NK-92 (cell line): ENCODE measurements at regions not wholly inside any gene's neighbourhood (a gene's known extent, or its start where the extent isn't known, plus 50 kb on each side); places are given as distances from the start of the nearest gene placed in this dataset.

Experiments
- DNase-seq: peaks from one replicate; lab custom pipeline; 2025; ENCODE audit not compliant: unreplicated experiment; lab: John Stamatoyannopoulos, UW

DNA sequence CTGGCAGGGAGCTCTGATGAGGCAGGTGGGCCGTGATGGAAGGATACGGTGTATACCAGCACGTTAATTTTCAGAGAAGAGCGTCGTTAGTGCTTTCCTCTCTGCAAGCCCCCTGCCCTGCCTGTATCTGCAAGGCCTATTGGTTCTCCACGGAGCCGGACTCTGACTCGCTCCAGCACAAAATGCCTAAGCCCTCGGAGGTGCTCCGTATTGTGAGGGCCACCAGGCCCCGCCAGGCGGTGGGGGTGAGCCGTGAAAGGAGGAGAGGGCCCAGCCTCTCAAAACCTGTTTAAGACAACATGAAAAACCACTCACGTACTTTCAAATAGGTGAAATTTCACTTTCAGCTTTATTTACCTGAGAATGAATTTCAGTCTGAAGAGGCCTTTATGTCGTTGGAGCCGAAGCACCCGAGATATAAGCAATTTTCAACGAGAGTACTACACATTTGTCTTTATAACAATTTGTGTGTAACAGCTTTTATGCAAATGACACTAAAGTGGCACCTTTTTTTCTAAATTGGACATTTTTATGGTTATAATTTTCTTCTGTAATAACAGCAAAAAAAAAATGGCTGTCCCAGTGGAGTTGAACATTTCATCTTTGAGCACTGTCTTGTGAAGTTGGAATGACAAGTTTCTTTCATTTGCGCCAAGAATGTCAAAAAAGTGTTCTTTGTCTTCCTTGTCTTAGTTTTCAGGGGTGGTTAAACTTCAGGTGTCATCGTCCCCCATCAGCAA lies 749.5 kb downstream of the VRK1 start:
- no peak for DNase-seq

DNA sequence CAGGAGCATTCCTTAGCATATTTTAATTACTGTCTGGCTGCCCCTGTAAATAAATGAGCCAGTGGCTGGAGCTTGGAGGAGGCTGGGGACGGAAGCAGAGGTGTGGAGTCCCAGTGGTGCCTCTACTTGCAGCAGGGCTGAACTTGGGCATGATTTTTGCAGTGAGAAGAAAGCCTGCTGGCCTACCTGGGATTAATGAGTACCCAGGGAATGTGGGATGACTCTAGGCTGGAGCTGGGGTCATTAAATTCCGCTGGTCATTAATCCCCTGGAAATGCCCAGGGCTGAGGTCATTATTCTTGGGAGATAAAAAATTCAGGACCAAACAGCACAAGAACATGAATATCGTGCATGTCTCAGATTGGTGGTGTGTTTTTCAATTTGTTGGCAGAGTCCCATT lies 753.3 kb downstream of the VRK1 start:
- DNase-seq = no peak

DNA sequence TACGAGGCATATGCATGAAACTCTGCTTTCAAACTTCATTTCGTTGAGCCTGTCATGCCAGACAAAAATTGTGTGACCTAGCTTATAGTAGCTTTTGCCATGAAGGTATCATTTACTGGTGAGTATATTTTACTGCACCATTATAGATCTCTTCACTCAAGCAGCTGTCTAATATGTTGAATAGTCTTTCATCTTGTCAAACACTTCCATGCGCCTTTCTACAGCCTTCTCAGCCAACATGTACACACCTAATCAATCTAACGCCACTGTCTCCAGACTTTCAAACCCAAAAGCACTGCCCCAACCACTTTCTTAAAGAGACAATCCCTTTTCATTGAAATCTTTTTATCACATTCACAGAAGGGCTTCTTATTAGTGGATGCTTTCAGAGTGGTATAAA lies 757.4 kb downstream of the VRK1 start:
- DNase-seq = no peak

DNA sequence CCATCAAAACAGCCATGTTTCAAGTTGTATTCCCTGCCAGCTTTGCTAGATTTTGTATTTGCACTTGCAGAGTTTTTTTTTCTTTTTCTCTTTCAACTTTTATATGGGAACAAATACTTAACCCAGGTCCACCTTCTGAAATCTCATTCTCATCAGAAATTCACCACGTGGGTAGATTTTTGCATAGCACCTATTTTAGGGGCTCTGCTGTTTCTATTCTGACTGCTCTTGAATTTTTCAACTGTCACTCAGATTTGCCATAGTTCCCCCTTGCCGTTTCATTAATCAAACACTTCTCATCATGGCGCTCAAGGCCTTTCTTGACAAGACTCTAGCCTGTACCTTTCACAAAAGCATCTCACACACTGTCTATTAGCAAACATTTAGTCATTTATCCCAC lies 767.2 kb downstream of the VRK1 start:
- no peak for DNase-seq

DNA sequence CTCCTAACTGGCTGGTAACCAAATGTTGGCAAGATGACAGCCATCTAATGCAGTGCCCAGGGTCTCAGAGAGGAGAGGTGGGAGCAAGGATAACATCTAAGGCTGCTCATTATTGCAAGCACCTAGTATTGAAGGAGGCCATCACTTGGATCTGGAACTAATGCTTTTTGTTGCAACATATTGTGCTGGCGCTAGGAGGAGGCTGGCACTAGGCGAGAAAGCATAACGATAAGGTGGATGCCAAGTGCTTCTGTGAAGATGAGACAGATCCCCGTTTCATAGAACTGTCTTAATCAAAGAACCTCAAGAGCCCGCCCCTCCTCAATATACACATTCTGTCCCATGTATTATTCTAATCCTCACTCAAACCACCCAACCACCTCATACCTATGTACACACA lies 774.0 kb downstream of the VRK1 start:
- no peak for DNase-seq

DNA sequence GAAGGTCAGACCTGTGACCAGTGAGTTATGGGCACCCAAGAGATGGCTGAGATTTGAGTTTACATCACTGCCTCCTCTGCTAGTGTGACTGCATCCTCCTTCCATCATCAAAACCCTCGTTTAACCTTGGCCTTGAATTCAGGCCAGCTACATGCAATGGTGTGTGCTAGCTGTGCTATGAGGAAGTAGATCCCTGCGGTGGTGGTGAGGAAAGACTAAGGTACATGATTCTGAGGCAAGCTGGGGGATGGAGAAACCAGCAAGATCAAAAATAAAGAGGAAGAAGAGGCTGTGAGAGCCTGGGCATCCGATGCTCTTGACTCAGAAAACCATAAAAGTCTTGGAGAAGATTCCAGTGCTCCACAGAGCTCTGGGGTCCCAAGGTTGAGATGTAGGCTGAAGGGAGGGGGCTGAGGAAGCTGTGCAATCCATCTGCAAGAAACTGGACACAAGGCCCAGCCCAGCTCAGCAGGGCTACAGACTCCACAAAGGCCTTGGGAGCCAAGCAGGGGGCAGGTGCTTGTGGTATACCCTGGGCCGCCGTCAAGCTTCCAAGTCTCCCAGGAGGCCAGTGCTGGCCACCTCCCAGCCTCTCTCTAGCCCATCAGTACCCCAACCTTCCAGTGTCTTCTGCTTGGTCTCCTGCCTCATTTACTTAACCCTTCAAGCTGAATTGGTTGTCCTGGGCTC lies 774.8 kb downstream of the VRK1 start:
- DNase-seq = no peak

DNA sequence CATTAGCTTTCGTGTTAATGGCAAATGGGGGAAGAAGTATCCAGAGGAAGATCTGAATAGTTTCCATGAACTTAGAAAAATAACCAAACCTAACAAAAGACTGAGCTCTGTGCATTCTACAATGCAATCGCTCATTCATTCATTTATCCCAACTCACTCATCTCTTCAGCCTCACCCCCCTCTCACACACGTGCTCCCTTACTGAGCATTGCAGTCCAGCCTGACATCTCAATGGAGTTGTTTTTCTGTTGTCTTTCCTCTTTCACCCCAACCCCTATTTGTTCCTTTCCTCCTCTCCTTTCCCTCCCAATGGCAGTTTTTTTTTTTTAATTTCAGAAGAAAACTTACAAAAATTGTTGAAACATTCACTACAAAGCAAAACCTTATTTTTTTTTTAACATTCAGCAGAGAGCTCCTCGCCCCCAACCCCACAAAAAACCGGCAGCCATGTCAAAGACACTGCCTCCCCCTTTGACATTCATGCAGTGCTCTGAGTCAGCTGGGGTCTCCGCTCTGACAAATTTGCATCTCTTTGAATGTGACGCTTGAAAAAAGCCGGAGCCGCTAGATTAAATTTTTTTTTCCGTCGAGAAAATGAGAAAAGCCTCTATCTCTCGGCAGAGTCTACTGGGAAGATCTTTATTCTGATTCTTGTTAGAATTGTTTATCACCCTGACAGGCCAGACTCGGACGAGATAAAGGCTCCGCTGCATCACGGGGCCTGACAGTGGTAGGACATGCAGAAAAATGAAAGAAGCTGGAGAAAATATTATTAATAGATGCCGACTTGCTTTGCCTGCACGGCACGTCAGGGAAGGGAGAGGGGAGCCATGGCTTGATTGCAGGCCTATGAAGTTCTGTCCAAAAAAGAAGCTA lies 775.6 kb downstream of the VRK1 start:
- no peak for DNase-seq

DNA sequence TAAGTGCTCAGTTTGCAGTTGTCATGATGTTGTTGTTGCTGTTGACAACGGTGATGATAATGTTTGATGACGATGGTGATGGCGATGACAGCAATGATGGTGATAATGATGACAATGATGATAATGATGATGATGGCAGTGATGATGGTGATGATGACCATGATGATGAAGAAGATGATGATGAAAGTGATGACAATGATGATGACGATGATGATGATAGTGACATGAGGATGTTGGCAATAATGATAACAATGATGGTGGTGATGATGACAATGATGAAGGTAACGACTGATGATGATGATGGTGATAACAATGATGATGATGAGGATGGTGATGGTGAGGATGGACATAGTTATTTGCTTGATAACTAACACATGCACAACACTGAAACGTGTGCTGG lies 778.5 kb downstream of the VRK1 start:
- DNase-seq = no peak

DNA sequence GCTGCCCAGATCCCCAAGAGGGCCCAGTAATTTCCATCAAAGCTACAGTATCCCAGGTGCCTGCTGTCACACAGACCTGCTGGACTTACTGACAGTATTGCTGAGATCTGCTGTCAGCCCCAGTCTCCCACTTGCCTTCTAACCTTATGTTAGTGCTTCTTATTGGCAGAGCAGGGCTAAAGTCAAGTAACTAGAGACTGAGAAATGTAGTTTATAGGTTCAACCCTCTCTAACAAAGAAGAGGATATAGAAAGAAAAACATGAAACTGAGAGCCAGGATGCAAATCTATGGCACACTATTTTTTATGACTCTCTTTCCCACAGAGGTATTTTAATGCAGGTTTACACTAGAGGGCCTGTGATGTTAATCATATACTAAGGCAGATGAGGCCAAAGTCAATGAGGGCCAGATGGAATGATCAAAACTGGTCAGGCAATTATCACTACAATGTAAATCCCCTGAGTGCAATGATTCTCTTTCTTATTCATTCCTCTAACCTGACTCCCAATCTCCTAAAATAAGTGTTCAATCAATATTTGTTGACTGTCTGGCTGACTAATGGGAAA lies 781.9 kb downstream of the VRK1 start:
- DNase-seq = no peak

DNA sequence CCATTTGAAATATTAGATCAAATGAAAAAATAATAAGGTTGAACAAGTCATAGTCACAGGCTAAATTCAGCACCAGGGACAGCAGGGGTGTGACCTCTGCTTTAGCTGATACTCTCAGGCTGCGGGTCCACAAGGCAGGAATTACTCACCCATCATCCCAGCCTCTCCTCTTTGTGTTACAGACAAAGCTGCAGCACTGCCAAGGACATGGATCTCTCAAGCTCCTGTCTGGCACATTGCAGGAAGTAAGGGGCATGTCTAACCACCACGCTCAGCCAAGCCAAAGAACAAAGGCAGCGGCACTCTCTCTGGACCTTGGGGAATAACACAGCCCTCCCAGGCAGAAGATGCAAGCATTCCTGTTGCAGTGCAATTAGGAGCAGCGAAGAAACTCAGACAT lies 783.8 kb downstream of the VRK1 start:
- DNase-seq = no peak

DNA sequence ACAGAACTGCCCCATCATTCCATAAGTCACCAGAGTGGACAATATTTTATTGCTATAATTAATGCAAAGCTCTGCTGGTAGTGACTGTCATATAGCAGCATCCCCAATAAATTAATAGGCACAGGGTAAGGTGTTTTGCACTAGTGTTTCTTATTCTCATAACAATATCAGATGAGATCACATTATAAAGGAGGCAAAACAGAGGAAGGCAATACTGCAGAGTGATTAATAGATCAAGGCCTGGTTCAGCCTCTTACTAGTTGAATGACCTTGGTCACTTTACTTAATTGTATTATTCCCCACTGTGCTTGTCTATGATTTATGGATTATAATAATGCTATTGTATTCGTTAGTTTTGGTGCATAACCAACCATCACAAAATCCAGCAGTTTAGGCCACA lies 784.8 kb downstream of the VRK1 start:
- DNase-seq = no peak

DNA sequence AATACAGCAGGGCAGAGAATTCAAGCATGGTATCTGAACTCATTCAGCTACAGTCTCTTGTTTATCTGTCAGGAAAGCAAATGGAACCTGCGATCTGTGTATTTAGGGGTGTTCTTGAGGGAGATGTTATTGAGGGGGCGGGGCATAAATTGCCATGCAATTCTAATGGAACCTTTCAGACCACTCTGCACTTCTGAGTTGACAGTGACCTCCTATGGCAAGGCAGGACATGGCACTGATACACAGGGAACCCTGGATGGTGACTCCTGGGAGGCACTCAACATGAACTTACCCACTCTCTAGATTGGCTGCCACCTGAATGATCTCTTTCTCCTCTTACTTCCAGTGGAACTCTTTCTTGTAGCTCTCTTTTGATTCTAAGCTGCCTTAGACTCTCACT lies 787.3 kb downstream of the VRK1 start:
- no peak for DNase-seq

DNA sequence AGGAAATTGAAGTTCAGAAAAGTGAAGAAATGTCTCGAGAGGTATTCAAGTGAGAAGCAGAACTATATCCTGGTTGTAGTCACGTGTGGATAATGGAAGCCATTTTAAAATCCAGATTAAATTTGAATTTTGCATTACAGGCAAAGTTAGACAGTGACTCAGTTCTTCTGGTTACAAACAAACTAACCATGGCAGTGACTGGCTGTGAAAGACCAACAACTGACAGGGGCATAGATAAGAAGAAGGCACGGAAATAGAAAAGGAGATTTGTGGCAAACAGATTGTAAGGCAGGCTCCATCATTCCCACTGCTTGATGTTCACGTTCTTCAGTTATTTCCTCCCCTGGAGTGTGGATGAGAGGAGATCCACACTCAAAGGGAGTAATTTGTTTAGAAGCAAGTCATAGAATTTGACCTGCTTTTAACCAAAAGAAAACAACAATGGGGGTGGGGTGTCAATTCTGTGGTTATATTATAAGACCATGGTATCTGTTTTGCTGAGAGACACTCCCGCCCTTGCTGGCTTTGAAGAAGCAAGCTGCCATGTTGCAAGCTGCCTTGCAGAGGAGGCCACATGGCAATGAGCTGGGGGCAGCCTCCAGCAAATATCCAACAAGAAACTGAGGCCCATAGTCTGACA lies 795.3 kb downstream of the VRK1 start:
- DNase-seq = no peak

DNA sequence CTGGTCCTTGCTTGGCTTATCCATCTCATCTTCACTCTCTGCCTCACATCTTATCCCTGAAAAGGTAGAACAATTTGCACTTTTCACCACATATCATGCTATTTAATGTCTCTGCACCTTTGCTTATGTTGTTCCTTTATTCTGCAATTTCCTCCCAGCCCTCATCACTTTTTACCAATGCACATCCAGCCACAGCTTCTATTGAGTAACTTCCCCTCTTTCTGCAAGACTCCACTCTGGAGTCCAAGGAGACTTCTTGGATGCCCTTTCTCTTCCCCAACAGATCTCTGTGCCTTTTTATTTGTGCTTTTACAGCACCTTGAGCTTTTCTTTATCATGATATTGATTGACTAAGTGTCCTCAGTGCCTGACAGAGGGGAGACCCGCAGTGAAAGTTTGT lies 797.1 kb downstream of the VRK1 start:
- DNase-seq = no peak

DNA sequence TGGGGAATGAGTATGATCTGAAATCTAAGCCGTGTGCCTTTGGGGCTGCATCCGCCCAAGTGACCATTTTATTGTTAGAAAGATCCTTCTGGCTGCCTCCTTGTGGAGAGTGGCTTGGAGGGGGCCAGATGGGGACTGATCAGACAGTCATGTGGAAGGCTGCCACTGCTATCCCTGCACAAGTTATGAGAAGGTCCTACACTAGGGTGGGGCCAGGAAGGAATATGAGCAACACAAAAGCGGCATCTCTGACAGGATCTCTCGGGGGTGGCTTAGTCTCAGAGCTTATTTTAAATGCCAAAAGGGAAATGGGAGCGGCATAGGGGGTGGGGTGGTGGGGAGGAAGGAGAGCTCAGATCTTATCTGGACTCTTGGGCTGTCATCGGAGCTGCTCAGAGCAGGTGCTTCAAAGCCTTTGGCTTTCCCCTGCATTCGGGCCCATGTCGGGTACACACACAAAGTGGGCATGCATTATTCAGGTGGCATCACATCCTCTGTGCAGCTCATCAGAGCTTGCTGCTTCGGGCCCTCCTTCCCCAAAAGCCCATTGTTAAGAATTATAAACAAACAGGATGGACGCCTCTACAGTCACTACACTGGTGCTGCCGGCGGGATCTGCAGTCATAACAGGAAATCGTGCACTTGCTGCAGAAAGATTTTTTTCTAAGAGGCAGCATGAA lies 805.4 kb downstream of the VRK1 start:
- DNase-seq = no peak

DNA sequence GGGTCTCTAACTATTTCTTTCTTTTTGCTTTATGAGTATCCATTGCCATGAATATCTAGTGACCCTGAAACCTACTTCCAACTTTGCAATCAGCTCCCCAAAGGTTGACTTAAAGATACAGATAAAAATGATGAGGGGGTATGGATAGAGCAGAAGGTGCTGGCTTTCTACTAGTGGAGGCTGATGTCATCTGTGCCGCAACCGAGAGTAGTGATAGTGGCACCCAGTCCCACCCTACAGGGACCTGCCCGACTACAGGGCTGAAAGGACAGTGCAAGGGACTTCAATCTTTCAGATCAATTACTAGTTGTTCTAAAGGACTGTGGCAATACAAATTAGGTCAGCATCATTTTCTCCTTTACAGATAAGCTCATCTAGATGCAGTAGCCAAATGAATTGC lies 806.0 kb downstream of the VRK1 start:
- DNase-seq = no peak

DNA sequence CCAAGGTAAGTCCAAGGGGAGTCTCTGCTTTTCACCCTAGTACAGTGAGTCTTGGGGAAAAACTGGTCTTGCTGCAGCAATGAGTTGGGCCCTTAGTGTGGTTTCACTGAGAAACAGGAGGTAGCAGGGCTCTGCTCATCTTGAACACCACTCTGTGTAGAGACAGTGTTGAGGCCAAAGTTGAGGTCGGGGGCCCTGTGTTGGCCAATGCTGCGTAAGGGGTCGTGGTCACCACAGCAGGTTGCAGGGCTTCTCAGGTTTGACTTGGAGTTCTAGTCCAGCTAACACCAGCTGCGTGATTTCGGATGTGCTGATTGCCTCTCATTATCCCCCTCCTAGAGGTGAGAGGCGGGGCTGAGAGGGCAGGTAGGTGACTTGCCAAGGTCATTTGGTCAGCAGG lies 807.5 kb downstream of the VRK1 start:
- DNase-seq = no peak

DNA sequence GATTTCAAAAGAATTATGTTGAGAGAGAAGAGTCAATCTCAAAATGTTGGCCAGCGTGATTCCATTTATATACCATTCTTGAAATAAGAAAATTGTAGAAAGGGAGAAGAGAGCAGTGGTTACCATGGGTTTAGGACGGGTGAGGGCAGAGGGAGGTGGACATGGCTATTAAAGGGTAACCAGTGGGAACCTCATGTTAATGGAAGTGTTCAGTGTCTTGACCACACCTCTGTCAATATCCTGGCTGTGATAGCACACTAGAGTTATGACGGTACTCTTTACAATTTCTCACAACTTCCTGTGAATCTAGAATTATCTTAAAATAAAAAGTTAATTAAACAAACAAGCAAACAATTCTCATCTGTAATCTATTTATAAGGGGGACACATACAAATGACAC lies 821.2 kb downstream of the VRK1 start:
- DNase-seq = no peak

DNA sequence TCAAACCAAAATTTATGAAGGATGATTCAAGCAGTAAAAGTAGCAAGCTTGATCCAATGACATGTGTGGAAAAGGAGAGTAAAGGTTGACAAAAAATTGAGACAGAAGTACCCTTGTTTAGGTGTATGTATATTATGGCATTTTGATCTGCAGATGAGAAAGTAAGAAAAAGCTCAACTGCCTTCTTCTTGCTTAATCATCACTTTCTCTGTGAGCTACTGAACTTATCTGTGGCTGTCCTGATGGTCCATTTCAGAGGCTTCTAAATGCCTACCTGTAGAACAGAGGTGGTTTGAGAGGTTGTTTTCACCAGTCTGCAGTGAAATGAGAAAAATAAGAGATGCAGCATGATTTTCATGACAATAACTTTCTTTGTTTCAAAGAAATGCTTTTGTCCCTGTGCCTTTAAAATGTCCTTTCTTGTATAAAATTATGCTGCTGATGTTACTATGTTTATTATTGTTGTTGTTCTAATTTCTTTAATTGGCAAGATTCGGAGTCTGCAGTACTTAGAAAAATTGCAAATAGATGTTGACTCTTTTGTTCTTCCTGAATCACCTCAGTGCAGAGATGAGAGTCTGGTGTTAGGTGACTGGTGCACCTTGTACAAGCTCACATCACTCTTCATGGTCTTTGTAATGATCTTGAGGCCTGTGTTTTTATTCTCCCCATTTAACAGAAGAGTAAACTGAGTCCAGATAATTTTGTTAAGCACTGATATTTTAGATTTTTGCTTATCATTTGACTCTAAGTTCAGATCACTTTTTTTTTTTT lies 821.9 kb downstream of the VRK1 start:
- no peak for DNase-seq

DNA sequence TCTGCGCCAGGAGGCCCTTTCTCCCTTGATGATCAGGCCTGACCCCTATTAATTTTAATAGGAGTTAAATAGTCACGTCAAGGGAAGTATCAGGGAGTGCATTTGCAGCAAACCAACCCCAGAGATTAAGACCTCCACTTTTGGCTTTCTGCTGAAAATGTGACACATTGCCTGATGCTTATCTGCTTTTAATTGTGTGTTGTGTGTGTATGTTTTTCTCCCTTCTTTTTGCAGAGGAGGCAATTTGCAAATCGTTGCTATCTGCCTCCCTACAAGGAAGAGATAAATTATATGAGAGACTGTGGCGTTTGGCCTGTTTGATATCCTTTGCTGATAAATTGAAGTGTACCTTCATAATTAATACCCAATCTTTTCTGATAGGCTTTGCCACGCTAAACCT lies 822.9 kb downstream of the VRK1 start:
- no peak for DNase-seq
